HEK293 (cell line): ENCODE measurements at regions not wholly inside any gene's neighbourhood (a gene's known extent, or its start where the extent isn't known, plus 50 kb on each side); places are given as distances from the start of the nearest gene placed in this dataset.

Experiments
- ATF2 ChIP-seq: fragments of 450-650 bp; formaldehyde crosslinking; IDR thresholded peaks from 2 replicates; pipeline ENCODE4 v1.5.1; 2016; ENCODE audit warnings: missing biosample characterization, missing genetic modification characterization, low read depth
- CTCF ChIP-seq: fragments of 450-650 bp; formaldehyde crosslinking; IDR thresholded peaks from 2 replicates; pipeline ENCODE4 v1.5.1; 2016; ENCODE audit warnings: missing biosample characterization, missing genetic modification characterization
- GLI4 ChIP-seq: fragments of 450-650 bp; formaldehyde crosslinking; IDR thresholded peaks from 2 replicates; pipeline ENCODE4 v1.5.1; 2016; ENCODE audit warnings: missing biosample characterization, missing genetic modification characterization
- PBX3 ChIP-seq: sonication (generic); formaldehyde crosslinking; IDR thresholded peaks from 2 replicates; pipeline ENCODE4 v1.8.1; 2022; ENCODE audit warnings: mild to moderate bottlenecking, moderate library complexity, missing genetic modification reagents
- PRDM2 ChIP-seq: fragments of 450-650 bp; formaldehyde crosslinking; IDR thresholded peaks from 2 replicates; pipeline ENCODE4 v1.5.1; 2016; ENCODE audit warnings: missing biosample characterization, missing genetic modification characterization, borderline replicate concordance
- SP2 ChIP-seq: fragments of 450-650 bp; formaldehyde crosslinking; IDR thresholded peaks from 2 replicates; pipeline ENCODE4 v1.5.1; 2016; ENCODE audit warnings: missing biosample characterization, missing genetic modification characterization
- TCF7L2 ChIP-seq: IDR thresholded peaks from 2 replicates; pipeline ENCODE4 v1.6.1; 2011; ENCODE audit warnings: low read depth, mild to moderate bottlenecking, inconsistent platforms, low read length, moderate library complexity, borderline replicate concordance
- ZBTB11 ChIP-seq: fragments of 450-650 bp; formaldehyde crosslinking; conservative IDR thresholded peaks from 2 replicates; pipeline ENCODE4 v1.5.1; 2016; ENCODE audit warnings: low read depth, missing biosample characterization, missing genetic modification characterization
- ZNF239 ChIP-seq: fragments of 450-650 bp; formaldehyde crosslinking; IDR thresholded peaks from 2 replicates; pipeline ENCODE4 v1.5.1; 2016; ENCODE audit warnings: missing biosample characterization, missing genetic modification characterization
- ZNF341 ChIP-seq: fragments of 450-650 bp; formaldehyde crosslinking; IDR thresholded peaks from 2 replicates; pipeline ENCODE4; 2016; ENCODE audit warnings: low read depth, missing biosample characterization, missing genetic modification characterization
- ZNF391 ChIP-seq: fragments of 450-650 bp; formaldehyde crosslinking; IDR thresholded peaks from 2 replicates; pipeline ENCODE4 v1.5.1; 2016; ENCODE audit warnings: low read depth, missing biosample characterization, missing genetic modification characterization, borderline replicate concordance

GRCh38 chr6:131381709-131382093 is 191.3 kb upstream of the ARG1 start:
- TF ChIP-seq CTCF (tag by site-specific recombination) (no peak), ATF2 (tag by site-specific recombination) (no peak), TCF7L2 (no peak), ZNF341 (tag by site-specific recombination) (no peak), ZBTB11 (tag by site-specific recombination) (no peak), GLI4 (no peak), PRDM2 (no peak), PBX3 (CRISPR knock-in tag) (no peak), SP2 (no peak), ZNF391 (tag by site-specific recombination) (no peak), ZNF239 (no peak)
